ENCODE measurements at regions not wholly inside any gene's neighbourhood (a gene's known extent, or its start where the extent isn't known, plus 50 kb on each side); places are given as distances from the start of the nearest gene placed in this dataset.

DNA sequence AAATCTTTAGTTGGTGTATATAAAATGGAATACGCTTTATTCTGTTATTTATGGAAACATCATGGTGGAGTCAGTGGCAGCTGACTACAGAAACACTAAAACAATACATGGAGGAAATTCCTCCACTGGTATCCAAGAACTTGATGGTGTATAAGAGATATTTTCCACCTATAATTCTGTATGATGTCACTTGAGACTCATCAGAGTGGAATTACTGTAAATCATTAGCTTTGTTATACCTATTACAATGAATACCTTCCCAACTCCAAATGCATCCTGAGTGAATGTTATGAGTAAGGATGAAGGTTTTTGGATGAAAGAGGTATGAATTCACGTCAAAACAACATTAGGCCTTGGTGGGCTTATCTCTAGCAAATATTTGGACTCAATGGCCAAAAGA lies 258.5 kb upstream of the SORL1-AS1 start:
- no peak for TF ChIP-seq CTCF (IDR thresholded peaks at IDR 0.05)
- TF ChIP-seq POLR2A (IDR thresholded peaks at IDR 0.05): no peak
